A204.1 (cell line): ENCODE measurements at regions not wholly inside any gene's neighbourhood (a gene's known extent, or its start where the extent isn't known, plus 50 kb on each side); places are given as distances from the start of the nearest gene placed in this dataset.
"Not testable (repeated sequence)": the region's sequence is repeated elsewhere in the genome, so short reads cannot be mapped to it uniquely, and the experiment has no call there.

Experiments used
- FAIRE-seq: peaks from 2 replicates; lab custom pipeline; 2012; peaks lifted over from hg19 to GRCh38; lab: Jason Lieb, UNC

DNA sequence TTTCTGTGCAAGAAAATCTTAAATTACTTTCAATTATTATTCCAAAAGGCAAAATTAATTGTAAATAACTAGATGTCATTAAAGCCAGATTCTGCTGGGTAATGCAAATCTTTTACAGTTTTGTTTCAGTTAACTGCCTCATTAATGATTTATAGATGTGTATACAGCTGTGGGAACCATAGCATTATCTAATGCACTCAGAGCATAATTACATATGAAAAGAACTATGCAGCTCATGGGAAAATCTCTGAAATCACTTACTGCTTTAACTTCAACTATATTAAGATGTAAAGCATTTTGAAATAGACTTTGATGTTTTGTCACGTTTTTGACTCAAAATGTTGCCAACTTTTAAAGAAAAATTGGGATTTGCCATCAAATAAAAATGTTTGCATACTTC lies 630.3 kb upstream of the KLHL4 start:
- no peak for FAIRE-seq

DNA sequence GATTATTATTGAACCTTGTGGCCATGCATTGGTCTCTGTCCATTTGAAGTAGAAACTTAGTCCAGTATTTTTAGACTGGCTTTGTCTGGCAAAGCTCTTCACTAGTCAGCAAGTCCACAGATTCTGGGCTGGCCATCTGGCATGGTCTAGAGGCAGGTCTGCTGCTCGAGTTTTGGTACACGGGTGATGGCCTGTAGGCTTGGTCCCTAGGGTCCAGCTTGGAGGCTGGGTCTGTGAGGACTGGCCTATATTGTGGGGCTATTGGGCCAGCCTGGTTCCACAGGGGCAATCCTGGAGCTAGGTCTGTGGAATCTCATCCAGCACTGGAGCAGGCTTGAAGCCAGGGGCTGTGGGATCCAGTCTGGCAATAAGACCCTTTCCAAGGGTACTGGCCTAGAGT lies 607.6 kb upstream of the KLHL4 start:
- no peak for FAIRE-seq

DNA sequence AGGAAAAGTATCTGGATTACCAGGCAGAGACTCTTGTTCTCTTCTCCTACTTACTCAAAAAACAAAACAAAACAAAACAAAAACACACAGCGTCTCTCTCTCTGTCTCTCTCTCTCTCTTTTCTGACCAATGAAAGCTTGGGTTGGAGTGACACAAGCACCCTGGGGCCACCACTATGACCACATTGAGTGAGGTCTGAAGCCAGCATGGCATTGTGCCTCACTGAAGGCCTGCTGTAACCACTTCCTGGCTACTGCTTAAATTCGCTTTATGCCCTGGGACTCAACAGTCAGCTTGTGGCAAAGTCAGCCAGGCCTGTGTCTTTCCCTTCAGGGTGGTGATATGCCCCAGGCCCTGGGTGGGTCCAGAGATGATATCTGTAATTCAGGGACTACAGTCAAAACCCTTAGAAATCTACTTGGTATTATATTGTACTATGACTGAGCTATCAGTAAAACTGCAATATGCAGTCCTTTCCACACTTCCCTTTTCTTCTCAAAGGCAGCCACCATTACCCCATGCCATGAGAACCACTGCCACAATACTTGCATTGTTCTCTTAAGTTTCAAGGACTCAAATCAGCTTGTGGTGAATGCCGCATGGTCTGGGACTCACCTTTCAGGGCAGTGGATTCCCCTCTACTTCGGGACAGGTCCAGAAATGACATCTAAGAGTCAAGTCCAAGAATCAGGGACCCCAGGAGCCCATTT lies 606.8 kb upstream of the KLHL4 start:
- FAIRE-seq = no peak

GRCh38 chrX:86914569-86914968 lies 603.0 kb upstream of the KLHL4 start:
- FAIRE-seq = no peak

- no peak for FAIRE-seq
These were observed 599.6 kb upstream of the KLHL4 start for GRCh38 chrX:86917959-86918358.

GRCh38 chrX:86930419-86930818 lies 587.2 kb upstream of the KLHL4 start:
- FAIRE-seq = no peak

DNA sequence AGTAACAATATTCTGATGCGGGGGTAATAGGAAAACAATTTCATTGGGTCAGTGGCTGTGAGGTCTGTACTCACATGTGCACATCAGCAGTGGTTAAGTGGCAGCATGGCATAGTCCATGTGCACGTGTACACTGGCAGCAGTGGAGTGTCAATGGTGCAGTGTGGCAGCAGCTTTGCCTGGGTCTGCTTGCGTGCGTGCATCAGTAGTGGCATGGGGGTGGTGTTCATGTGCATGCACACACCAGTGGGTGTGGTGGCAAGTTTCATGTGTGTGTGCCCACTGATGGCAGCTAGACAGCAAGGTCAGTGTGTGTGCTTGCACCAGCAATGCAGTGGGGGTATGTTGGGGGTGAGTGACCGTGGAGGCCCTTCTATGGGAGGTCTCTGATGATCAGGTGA lies 581.6 kb upstream of the KLHL4 start:
- FAIRE-seq = no peak

- FAIRE-seq = peak; percentile 91
These were observed 571.0 kb upstream of the KLHL4 start for GRCh38 chrX:86946569-86946968.

- FAIRE-seq = no peak
These were observed 553.3 kb upstream of the KLHL4 start for GRCh38 chrX:86964321-86964720.

GRCh38 chrX:86981326-86981879 lies 536.2 kb upstream of the KLHL4 start:
- FAIRE-seq = no peak

GRCh38 chrX:86987351-86987750 lies 530.3 kb upstream of the KLHL4 start:
- FAIRE-seq = not testable (repeated sequence)

DNA sequence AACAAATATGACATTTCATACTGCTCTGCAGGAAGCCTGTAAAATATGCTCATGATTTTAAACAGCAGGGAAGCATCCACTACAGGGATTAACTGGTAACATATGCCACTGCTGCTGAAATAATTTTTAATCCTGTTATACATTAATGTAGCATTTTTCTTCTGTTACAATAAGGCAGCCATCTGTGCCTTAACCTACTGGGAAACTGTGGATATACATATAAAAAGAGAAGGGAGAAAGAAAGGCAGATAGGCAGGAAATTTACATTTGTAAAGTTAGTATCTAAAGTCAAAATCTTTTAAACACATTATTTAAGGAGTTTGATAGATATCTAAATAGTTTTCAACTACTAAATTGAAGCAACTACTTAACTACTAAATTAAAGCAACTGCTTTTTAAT lies 514.6 kb upstream of the KLHL4 start:
- no peak for FAIRE-seq

- no peak for FAIRE-seq
These were observed 512.4 kb upstream of the KLHL4 start for GRCh38 chrX:87005183-87005582.

DNA sequence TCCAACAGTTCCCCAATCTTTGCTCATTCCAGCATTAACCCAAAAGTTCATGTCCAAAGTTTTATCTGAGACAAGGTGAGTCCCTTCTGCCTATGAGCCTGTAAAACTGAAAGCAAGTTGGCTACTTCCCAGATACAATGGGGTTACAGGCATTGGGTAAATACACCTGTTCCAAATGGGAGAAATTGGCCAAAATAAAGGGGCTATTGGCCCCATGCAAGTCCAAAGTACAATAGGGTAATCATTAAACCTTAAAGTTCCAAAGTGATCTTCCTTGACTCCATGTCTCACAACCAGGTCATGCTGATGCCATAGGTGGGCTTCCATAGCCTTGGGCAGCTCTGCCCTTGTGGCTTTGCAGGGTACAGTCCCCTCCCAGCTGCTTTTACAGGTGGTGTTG lies 511.7 kb upstream of the KLHL4 start:
- no peak for FAIRE-seq

DNA sequence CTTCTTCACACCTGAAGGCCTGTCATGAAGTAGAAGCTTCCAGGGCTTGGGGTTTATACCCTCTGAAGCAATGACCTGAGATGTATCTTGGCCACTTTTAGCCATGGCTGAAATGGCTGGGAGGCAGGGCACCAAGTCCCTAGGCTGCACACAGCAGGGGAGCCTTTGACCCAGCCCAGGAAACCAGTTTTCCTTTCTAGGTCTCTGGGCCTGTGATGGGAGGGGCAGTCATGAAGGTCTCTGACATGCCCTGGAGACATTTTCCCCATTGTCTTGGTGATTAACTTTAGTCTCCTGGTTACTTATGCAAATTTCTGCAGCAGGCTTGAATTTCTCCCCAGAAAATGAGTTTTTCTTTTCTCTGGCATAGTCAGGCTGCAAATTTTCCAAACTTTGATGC lies 511.0 kb upstream of the KLHL4 start:
- FAIRE-seq = no peak

GRCh38 chrX:87017210-87017609 lies 500.4 kb upstream of the KLHL4 start:
- no peak for FAIRE-seq

GRCh38 chrX:87033115-87033514 lies 484.5 kb upstream of the KLHL4 start:
- not testable (repeated sequence) for FAIRE-seq

- FAIRE-seq = no peak
These were observed 472.2 kb upstream of the KLHL4 start for GRCh38 chrX:87045352-87045751.

- FAIRE-seq = no peak
These were observed 468.0 kb upstream of the KLHL4 start for GRCh38 chrX:87049567-87049966.

DNA sequence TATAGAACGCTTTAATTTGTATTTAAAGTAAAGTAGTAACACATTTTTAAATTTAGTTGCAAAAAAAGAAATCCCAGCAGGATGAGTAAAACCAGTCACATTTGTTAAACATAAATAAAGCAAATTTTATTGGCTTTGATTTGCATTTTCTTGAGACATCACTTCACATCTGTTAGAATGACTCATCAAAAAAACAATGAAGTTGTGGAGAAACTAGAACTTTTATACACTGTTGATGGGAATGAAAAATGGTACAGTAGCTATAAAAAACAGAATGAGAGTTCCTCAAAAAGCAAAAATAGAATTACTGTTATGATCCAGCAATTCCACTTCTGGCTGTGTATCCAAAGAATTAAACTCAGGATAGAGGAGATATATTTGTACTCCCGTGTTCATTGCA lies 454.0 kb upstream of the KLHL4 start:
- FAIRE-seq = no peak

GRCh38 chrX:87064502-87064901 lies 453.1 kb upstream of the KLHL4 start:
- no peak for FAIRE-seq

GRCh38 chrX:87067795-87068369 lies 449.7 kb upstream of the KLHL4 start:
- FAIRE-seq = no peak

DNA sequence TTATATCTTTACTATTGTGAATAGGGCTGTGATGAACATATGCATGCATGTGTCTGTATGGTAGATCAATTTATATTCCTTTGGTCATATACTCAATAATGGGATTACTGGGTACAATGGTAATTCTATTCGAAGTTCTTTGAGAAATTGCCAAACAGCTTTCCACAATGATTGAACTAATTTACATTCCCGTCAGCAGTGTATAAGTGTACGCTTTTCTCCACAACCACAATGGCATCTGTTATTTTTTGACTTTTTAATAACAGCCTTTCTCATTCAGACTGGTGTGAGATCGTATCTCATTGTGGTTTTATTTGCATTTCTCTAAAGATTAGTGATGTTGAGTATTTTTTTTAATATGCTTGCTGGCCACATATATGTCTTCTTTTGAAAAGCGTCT lies 439.4 kb upstream of the KLHL4 start:
- no peak for FAIRE-seq

DNA sequence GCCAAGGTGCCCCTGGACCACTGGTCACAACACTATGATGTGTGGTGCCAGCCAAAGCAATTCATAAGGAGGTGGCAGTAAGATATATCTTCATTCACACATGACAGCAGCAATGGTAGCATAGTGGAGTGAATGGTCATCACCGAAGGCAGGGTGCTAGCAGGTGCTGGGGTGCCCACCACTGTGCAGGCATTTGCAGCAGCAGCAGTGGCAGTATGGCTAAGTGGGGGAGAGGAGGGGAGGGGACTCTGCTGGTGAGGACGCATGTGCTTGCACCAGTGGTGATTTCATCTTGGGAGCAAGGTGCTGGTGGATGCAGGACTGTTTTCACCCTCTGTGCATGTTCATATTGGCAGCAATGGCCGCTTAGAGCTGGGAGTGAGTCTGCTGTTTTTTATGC lies 419.1 kb upstream of the KLHL4 start:
- no peak for FAIRE-seq
